H1 (cell line): ENCODE measurements at regions not wholly inside any gene's neighbourhood (a gene's known extent, or its start where the extent isn't known, plus 50 kb on each side); places are given as distances from the start of the nearest gene placed in this dataset.

Experiments
- CTCF ChIA-PET: fragments of 300-600 bp; sonication (Branson Sonifier 250); formaldehyde crosslinking; loops from one replicate; lab custom pipeline; 2021; ENCODE audit not compliant: partially characterized antibody; lab: Charles Lee
- POLR2A ChIA-PET: fragments of 300-600 bp; sonication (Branson Sonifier 250); formaldehyde crosslinking; loops from one replicate; lab custom pipeline; 2021; ENCODE audit warnings: inconsistent platforms; ENCODE audit not compliant: partially characterized antibody; lab: Charles Lee
- DNase-seq, 2 experiments: peaks; one replicate each; pipeline versions ENCODE4 v3.0.0 to v3.0.0-alpha.2; 2010 to 2022; ENCODE audit warnings: low spot score in 2 of 2, low read depth in 1 of 2, mixed read lengths in 1 of 2
- FAIRE-seq: peaks from 2 replicates; lab custom pipeline; 2011; peaks lifted over from hg19 to GRCh38; lab: Jason Lieb, UNC
- H2AFZ ChIP-seq: 2 replicates; pipeline ENCODE4 v1.8.1; 2012; ENCODE audit warnings: low read length, inconsistent platforms
- H2AK5ac ChIP-seq: 2 replicates; pipeline ENCODE4 v1.6.1; 2013; ENCODE audit warnings: low read depth, low read length
- H2BK120ac ChIP-seq: replicated peaks from 2 replicates; pipeline ENCODE3; 2013; ENCODE audit warnings: low read depth, low read length, inconsistent platforms
- H2BK12ac ChIP-seq: 2 replicates; pipeline ENCODE4 v1.6.1; 2013; ENCODE audit warnings: low read depth, low read length
- H2BK15ac ChIP-seq: 2 replicates; pipeline ENCODE4 v1.6.1; 2013; ENCODE audit warnings: low read length
- H2BK20ac ChIP-seq: 2 replicates; pipeline ENCODE4 v1.6.1; 2013; ENCODE audit warnings: low read length
- H2BK5ac ChIP-seq: 2 replicates; pipeline ENCODE4 v1.6.1; 2013; ENCODE audit warnings: low read depth, low read length
- H3K14ac ChIP-seq: 2 replicates; pipeline ENCODE4 v1.6.1; 2013; ENCODE audit warnings: inconsistent platforms; ENCODE audit not compliant: insufficient read length
- H3K18ac ChIP-seq: 2 replicates; pipeline ENCODE4 v1.6.1; 2013; ENCODE audit warnings: low read length; ENCODE audit errors: extremely low read depth
- H3K23ac ChIP-seq: 2 replicates; pipeline ENCODE4 v1.6.1; 2013; ENCODE audit warnings: inconsistent platforms; ENCODE audit not compliant: insufficient read length
- H3K23me2 ChIP-seq: 2 replicates; pipeline ENCODE4 v1.6.1; 2013; ENCODE audit warnings: low read depth, low read length
- H3K27ac ChIP-seq: 2 replicates; pipeline ENCODE4 v1.6.1; 2011; ENCODE audit warnings: low read depth, low read length, inconsistent platforms
- H3K27me3 ChIP-seq, 4 experiments: replicated peaks in 1 of 4; 1 replicate in 1 of 4; 2 replicates in 3 of 4; pipeline versions ENCODE4 v1.6.1 to v1.8.1; 2011 to 2013; ENCODE audit warnings: low read length in 3 of 4, mild to moderate bottlenecking in 3 of 4, inconsistent platforms in 2 of 4, mixed read lengths in 2 of 4, moderate library complexity in 1 of 4; ENCODE audit not compliant: control insufficient read depth in 3 of 4, insufficient read depth in 3 of 4; ENCODE audit errors: extremely low read depth in 1 of 4
- H3K36me3 ChIP-seq, 4 experiments: 2 replicates each; pipeline versions ENCODE4 v1.6.1 to v1.8.1; 2011 to 2013; ENCODE audit warnings: mild to moderate bottlenecking in 4 of 4, low read length in 3 of 4, moderate library complexity in 2 of 4, control low read depth in 1 of 4, inconsistent platforms in 1 of 4; ENCODE audit not compliant: insufficient read depth in 4 of 4, control insufficient read depth in 2 of 4
- H3K4ac ChIP-seq: replicated peaks from 2 replicates; pipeline ENCODE3; 2013; ENCODE audit warnings: low read length, low read depth, mixed read lengths, inconsistent platforms; ENCODE audit not compliant: insufficient read length
- H3K4me1 ChIP-seq, 4 experiments: replicated peaks in 1 of 4; 1 replicate in 1 of 4; 2 replicates in 3 of 4; pipeline versions ENCODE4 v1.6.1 to v1.8.1; 2011 to 2013; ENCODE audit warnings: low read length in 3 of 4, inconsistent platforms in 2 of 4, mixed read lengths in 1 of 4; ENCODE audit not compliant: insufficient read depth in 4 of 4, control insufficient read depth in 3 of 4
- H3K4me2 ChIP-seq, 2 experiments: 2 replicates each; pipeline versions ENCODE4 v1.6.1 to v1.8.1; 2011 to 2013; ENCODE audit warnings: low read depth in 2 of 2, low read length in 2 of 2, control low read depth in 1 of 2, inconsistent platforms in 1 of 2, mild to moderate bottlenecking in 1 of 2; ENCODE audit not compliant: insufficient read depth in 1 of 2
- H3K4me3 ChIP-seq, 4 experiments: fragments of 200-600, 300-600 bp in 1 of 4; sonication (generic), shearing (Covaris generic), sonication (Bioruptor Twin) in 1 of 4; 2 replicates each; pipeline versions ENCODE4 v1.5.1 to v1.8.1; 2011 to 2016; ENCODE audit warnings: low read length in 4 of 4, low read depth in 3 of 4, control low read depth in 2 of 4, inconsistent platforms in 2 of 4, mild to moderate bottlenecking in 2 of 4, mixed read lengths in 1 of 4, moderate library complexity in 1 of 4; ENCODE audit not compliant: insufficient read depth in 2 of 4; ENCODE audit errors: extremely low read depth in 1 of 4
- H3K56ac ChIP-seq: replicated peaks from 2 replicates; pipeline ENCODE3; 2013; ENCODE audit warnings: low read depth, mild to moderate bottlenecking, mixed read lengths, low read length, inconsistent platforms; ENCODE audit not compliant: insufficient read length
- H3K79me1 ChIP-seq: 2 replicates; pipeline ENCODE4 v1.6.1; 2013; ENCODE audit warnings: low read depth, low read length, control low read depth
- H3K79me2 ChIP-seq, 2 experiments: 2 replicates each; pipeline versions ENCODE4 v1.6.1 to v1.8.1; 2012 to 2013; ENCODE audit warnings: low read length in 2 of 2, mild to moderate bottlenecking in 2 of 2, inconsistent platforms in 1 of 2; ENCODE audit not compliant: insufficient read depth in 2 of 2, control insufficient read depth in 1 of 2
- H3K9ac ChIP-seq, 4 experiments: replicated peaks in 1 of 4; 1 replicate in 1 of 4; 2 replicates in 3 of 4; pipeline versions ENCODE4 v1.6.1 to v1.8.1; 2011 to 2013; ENCODE audit warnings: low read depth in 3 of 4, low read length in 3 of 4, control low read depth in 2 of 4, mild to moderate bottlenecking in 2 of 4, moderate library complexity in 2 of 4, inconsistent platforms in 1 of 4; ENCODE audit errors: extremely low read depth in 1 of 4
- H3K9me3 ChIP-seq, 2 experiments: 2 replicates each; pipeline versions ENCODE4 v1.6.1 to v1.8.1; 2012 to 2013; ENCODE audit warnings: mild to moderate bottlenecking in 2 of 2, moderate library complexity in 2 of 2, control low read depth in 1 of 2, inconsistent platforms in 1 of 2, low read depth in 1 of 2, low read length in 1 of 2, mixed read lengths in 1 of 2; ENCODE audit not compliant: insufficient read depth in 2 of 2
- H4K20me1 ChIP-seq, 2 experiments: replicated peaks in 1 of 2; 2 replicates each; pipeline versions ENCODE3 to v1.8.1; 2011 to 2013; ENCODE audit warnings: inconsistent platforms in 2 of 2, low read length in 2 of 2, mild to moderate bottlenecking in 1 of 2; ENCODE audit not compliant: insufficient read depth in 2 of 2, control insufficient read depth in 1 of 2
- H4K5ac ChIP-seq: 2 replicates; pipeline ENCODE4 v1.6.1; 2013; ENCODE audit warnings: low read length, low read depth, mixed read lengths, inconsistent platforms; ENCODE audit not compliant: insufficient read length
- H4K8ac ChIP-seq: 2 replicates; pipeline ENCODE4 v1.8.0; 2013; ENCODE audit warnings: mild to moderate bottlenecking, moderate library complexity, low read length, inconsistent platforms; ENCODE audit not compliant: insufficient read depth; ENCODE audit errors: extremely low read depth
- H4K91ac ChIP-seq: replicated peaks from 2 replicates; pipeline ENCODE3; 2013; ENCODE audit warnings: low read length, mixed read lengths, inconsistent platforms; ENCODE audit not compliant: insufficient read length
- CTBP2 ChIP-seq: IDR thresholded peaks from 2 replicates; pipeline ENCODE4 v1.7.0; 2011; ENCODE audit warnings: borderline replicate concordance, mild to moderate bottlenecking, moderate library complexity, mixed read lengths, low read length; ENCODE audit not compliant: insufficient read depth, insufficient read length
- WGBS, 2 experiments: shearing (Covaris generic) in 1 of 2; methylation state at CpG; one replicate each; pipeline versions ENCODE4 v1.1.6 to v1.1.7; 2013 to 2015; ENCODE audit warnings: low lambda C conversion rate in 2 of 2, mixed read lengths in 2 of 2, inconsistent platforms in 1 of 2, low coverage in 1 of 2, missing lambda C conversion rate in 1 of 2; ENCODE audit not compliant: insufficient replicate concordance in 2 of 2, insufficient coverage in 1 of 2, insufficient read length in 1 of 2; ENCODE audit errors: extremely low coverage in 1 of 2, missing lambda C conversion rate in 1 of 2; 5-methylcytosine and 5-hydroxymethylcytosine counted together

GRCh38 chr5:38060354-38060753 is 198.0 kb upstream of the EGFLAM start:
- H3K27ac ChIP-seq = no peak overlapping the region
- H3K4me2 ChIP-seq = no peak overlapping the region
- no peak overlapping the region for H3K4ac ChIP-seq
- 82% methylated on average over 2 of the region's 2 CpGs; no CpG with 5 or more reads in 1 of the 2 experiments for WGBS, 2 experiments
- no peak for DNase-seq
- no peak overlapping the region for H3K56ac ChIP-seq
- H3K27me3 ChIP-seq = no peaks in the 10 kb centered on the region
- no peak overlapping the region for H2BK15ac ChIP-seq
- POLR2A ChIA-PET = no interaction called here
- no peak overlapping the region for H4K8ac ChIP-seq
- CTCF ChIA-PET = interaction anchor here (1.9 kb wide), 1 partner anchor 132 kb away, joined by 7 read pairs; no protein-coding TSS in a partner anchor
- H3K36me3 ChIP-seq = no peaks in the 10 kb centered on the region
- H2AFZ ChIP-seq = no peak overlapping the region; the same call in 1 of the 2 replicates
- H4K5ac ChIP-seq = no peak overlapping the region
- no peaks in the 10 kb centered on the region for H3K4me1 ChIP-seq
- H2BK12ac ChIP-seq = no peak overlapping the region
- no peaks in the 10 kb centered on the region for H4K20me1 ChIP-seq
- no peak overlapping the region for H3K18ac ChIP-seq
- H3K14ac ChIP-seq = no peak overlapping the region
- H3K23ac ChIP-seq = no peak overlapping the region
- no peak for TF ChIP-seq CTBP2
- H4K91ac ChIP-seq = no peak overlapping the region
- no peak overlapping the region for H2BK5ac ChIP-seq
- no peaks in the 10 kb centered on the region for H3K9me3 ChIP-seq
- no peaks in the 10 kb centered on the region; the same call in 1 of the 2 replicates for H3K23me2 ChIP-seq
- no peaks in the 10 kb centered on the region for H3K79me2 ChIP-seq
- no peak overlapping the region for H2AK5ac ChIP-seq
- H3K4me3 ChIP-seq = no peak overlapping the region
- H2BK120ac ChIP-seq = no peak overlapping the region
- no peaks in the 10 kb centered on the region for H3K79me1 ChIP-seq
- no peak overlapping the region for H3K9ac ChIP-seq
- no peak for FAIRE-seq
- no peak overlapping the region for H2BK20ac ChIP-seq
